SKM-1 (cell line): ENCODE measurements at regions not wholly inside any gene's neighbourhood (a gene's known extent, or its start where the extent isn't known, plus 50 kb on each side); places are given as distances from the start of the nearest gene placed in this dataset.
"Not testable (repeated sequence)": the region's sequence is repeated elsewhere in the genome, so short reads cannot be mapped to it uniquely, and the experiment has no call there.

Experiments
- DNase-seq: peaks from one replicate; lab custom pipeline; 2025; ENCODE audit not compliant: unreplicated experiment; lab: John Stamatoyannopoulos, UW

- DNase-seq = no peak
These were observed 289.7 kb upstream of the ANXA10 start for GRCh38 chr4:167802463-167803212.

GRCh38 chr4:167811958-167812357, 280.4 kb upstream of the ANXA10 start:
- DNase-seq = no peak

GRCh38 chr4:167826281-167826680, 266.1 kb upstream of the ANXA10 start:
- DNase-seq = no peak

- no peak for DNase-seq
These were observed 260.5 kb upstream of the ANXA10 start for GRCh38 chr4:167831855-167832254.

GRCh38 chr4:167838686-167839085, 253.7 kb upstream of the ANXA10 start:
- no peak for DNase-seq

GRCh38 chr4:167842487-167842886, 249.8 kb upstream of the ANXA10 start:
- no peak for DNase-seq

- DNase-seq = no peak
These were observed 237.5 kb upstream of the ANXA10 start for GRCh38 chr4:167854881-167855280.

- not testable (repeated sequence) for DNase-seq
These were observed 234.2 kb upstream of the ANXA10 start for GRCh38 chr4:167858127-167858526.

GRCh38 chr4:167867191-167867590, 225.1 kb upstream of the ANXA10 start:
- DNase-seq = no peak

- no peak for DNase-seq
These were observed 224.2 kb upstream of the ANXA10 start for GRCh38 chr4:167868163-167868562.

- no peak for DNase-seq
These were observed 218.8 kb upstream of the ANXA10 start for GRCh38 chr4:167873496-167873895.

GRCh38 chr4:167876091-167876490, 216.2 kb upstream of the ANXA10 start:
- DNase-seq = not testable (repeated sequence)

GRCh38 chr4:167877826-167878225, 214.5 kb upstream of the ANXA10 start:
- DNase-seq = not testable (repeated sequence)

GRCh38 chr4:167883266-167883665, 209.1 kb upstream of the ANXA10 start:
- no peak for DNase-seq

- no peak for DNase-seq
These were observed 207.3 kb upstream of the ANXA10 start for GRCh38 chr4:167885071-167885470.

GRCh38 chr4:167885872-167886271, 206.5 kb upstream of the ANXA10 start:
- DNase-seq = no peak

- no peak for DNase-seq
These were observed 204.6 kb upstream of the ANXA10 start for GRCh38 chr4:167887726-167888125.

- DNase-seq = no peak
These were observed 202.1 kb upstream of the ANXA10 start for GRCh38 chr4:167890226-167890625.

GRCh38 chr4:167893531-167893930, 198.8 kb upstream of the ANXA10 start:
- DNase-seq = no peak

- DNase-seq = not testable (repeated sequence)
These were observed 196.1 kb upstream of the ANXA10 start for GRCh38 chr4:167896260-167896659.

GRCh38 chr4:167897116-167897515, 195.2 kb upstream of the ANXA10 start:
- no peak for DNase-seq

- DNase-seq = no peak
These were observed 189.0 kb upstream of the ANXA10 start for GRCh38 chr4:167903291-167903721.

- DNase-seq = no peak
These were observed 185.5 kb upstream of the ANXA10 start for GRCh38 chr4:167906851-167907250.
